Naive thymus-derived CD4-positive, alpha-beta T cell (primary cell): ENCODE measurements at regions not wholly inside any gene's neighbourhood (a gene's known extent, or its start where the extent isn't known, plus 50 kb on each side); places are given as distances from the start of the nearest gene placed in this dataset.
"Not testable (repeated sequence)": the region's sequence is repeated elsewhere in the genome, so short reads cannot be mapped to it uniquely, and the experiment has no call there.

Experiments used
- ATAC-seq: fragments of 150-1000 bp; cut with Tn5 transposase; 2 replicates; pipeline ENCODE4 v1.10.0; 2021; ENCODE audit warnings: mild to moderate bottlenecking, moderate library complexity
- CTCF ChIA-PET: fragments of 350-600 bp; sonication (Branson Sonifier 250); formaldehyde crosslinking; loops from one replicate; lab custom pipeline; 2021; ENCODE audit warnings: antibody characterized with exemption; lab: Charles Lee
- POLR2A ChIA-PET: fragments of 350-600 bp; sonication (Branson Sonifier 250); formaldehyde crosslinking; loops from one replicate; lab custom pipeline; 2021; ENCODE audit warnings: antibody characterized with exemption, inconsistent platforms; lab: Charles Lee
- DNase-seq, 9 donors: peaks; one replicate each; pipeline versions ENCODE4 v3.0.0 to v3.0.0-alpha.2; 2020 to 2022; ENCODE audit warnings: mixed read lengths in 1 of 9
- H3K27ac ChIP-seq: one replicate; pipeline ENCODE4 v1.7.0; 2013; ENCODE audit warnings: mild to moderate bottlenecking, low read depth, low read length, moderate library complexity
- H3K27me3 ChIP-seq, 2 donors: one replicate each; pipeline ENCODE4 v1.7.0; 2013; ENCODE audit warnings: low read length in 2 of 2, mild to moderate bottlenecking in 2 of 2, moderate library complexity in 2 of 2; ENCODE audit not compliant: control insufficient read depth in 2 of 2, insufficient read depth in 2 of 2
- H3K36me3 ChIP-seq, 3 experiments: 1 replicate in 2 of 3; 2 replicates in 1 of 3; pipeline ENCODE4 v1.7.0; 2013; ENCODE audit warnings: low read length in 3 of 3, mild to moderate bottlenecking in 3 of 3, moderate library complexity in 1 of 3; ENCODE audit not compliant: insufficient read depth in 3 of 3, control insufficient read depth in 2 of 3
- H3K4me1 ChIP-seq, 2 donors: one replicate each; pipeline ENCODE4 v1.7.0; 2013; ENCODE audit warnings: low read length in 2 of 2, mild to moderate bottlenecking in 2 of 2, moderate library complexity in 1 of 2; ENCODE audit not compliant: control insufficient read depth in 2 of 2, insufficient read depth in 2 of 2
- H3K4me3 ChIP-seq: 2 replicates; pipeline ENCODE4 v1.7.0; 2013; ENCODE audit warnings: mild to moderate bottlenecking, low read length
- H3K9me3 ChIP-seq, 3 experiments: 1 replicate in 2 of 3; 2 replicates in 1 of 3; pipeline ENCODE4 v1.7.0; 2013; ENCODE audit warnings: low read length in 3 of 3; ENCODE audit not compliant: control insufficient read depth in 2 of 3
- H3K27ac Mint-ChIP-seq, 9 donors: one replicate each; pipeline ENCODE4 v1.8.0; 2020 to 2022; ENCODE audit warnings: mixed read lengths in 9 of 9, mild to moderate bottlenecking in 8 of 9, moderate library complexity in 5 of 9, inconsistent platforms in 2 of 9
- H3K27me3 Mint-ChIP-seq, 5 donors: one replicate each; pipeline ENCODE4 v1.8.0; 2021 to 2022; ENCODE audit warnings: mixed read lengths in 5 of 5, mild to moderate bottlenecking in 1 of 5
- H3K36me3 Mint-ChIP-seq, 5 donors: one replicate each; pipeline ENCODE4 v1.8.0; 2020 to 2022; ENCODE audit warnings: mixed read lengths in 5 of 5, mild to moderate bottlenecking in 3 of 5, inconsistent platforms in 1 of 5
- H3K4me1 Mint-ChIP-seq, 7 donors: one replicate each; pipeline ENCODE4 v1.8.0; 2020 to 2022; ENCODE audit warnings: mixed read lengths in 7 of 7, mild to moderate bottlenecking in 3 of 7, inconsistent platforms in 1 of 7
- H3K4me3 Mint-ChIP-seq, 10 donors: one replicate each; pipeline ENCODE4 v1.8.0; 2020 to 2022; ENCODE audit warnings: mild to moderate bottlenecking in 10 of 10, mixed read lengths in 10 of 10, moderate library complexity in 6 of 10, inconsistent platforms in 2 of 10
- H3K9me3 Mint-ChIP-seq, 11 donors: one replicate each; pipeline ENCODE4 v1.8.0; 2020 to 2022; ENCODE audit warnings: mixed read lengths in 11 of 11, mild to moderate bottlenecking in 4 of 11, inconsistent platforms in 1 of 11, moderate library complexity in 1 of 11
- intact Hi-C, 2 donors: fragments of 100-400 bp; cut with micrococcal nuclease; formaldehyde crosslinking; loops; one replicate each; pipeline ENCODE4 v1.15.1; 2023

DNA sequence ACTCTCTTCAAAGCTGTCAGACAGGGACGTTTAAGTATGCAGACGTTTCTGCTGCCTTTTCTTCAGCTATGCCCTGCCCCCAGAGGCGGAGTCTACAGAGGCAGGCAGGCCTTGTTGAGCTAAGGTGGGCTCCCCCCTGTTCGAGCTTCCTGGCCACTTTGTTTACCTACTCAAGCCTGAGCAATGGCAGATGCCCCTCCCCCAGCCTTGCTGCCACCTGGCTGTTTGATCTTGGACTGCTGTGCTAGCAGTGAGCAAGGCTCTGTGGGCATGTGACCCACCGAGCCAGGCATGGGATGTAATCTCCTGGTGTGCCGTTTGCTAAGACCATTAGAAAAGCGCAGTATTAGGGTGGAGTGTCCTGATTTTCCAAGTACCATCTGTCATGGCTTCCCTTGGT is 900.4 kb upstream of the MDGA2 start:
- no peaks in the 10 kb centered on the region for H3K36me3 Mint-ChIP-seq
- H3K4me3 Mint-ChIP-seq: no peak overlapping the region
- intact Hi-C loops: no loop called here
- no peaks in the 10 kb centered on the region for H3K4me1 Mint-ChIP-seq
- H3K9me3 ChIP-seq: no peaks in the 10 kb centered on the region
- H3K36me3 ChIP-seq: no peaks in the 10 kb centered on the region
- H3K4me1 ChIP-seq: no peaks in the 10 kb centered on the region
- no peaks in the 10 kb centered on the region for H3K27me3 ChIP-seq
- ATAC-seq (no peak), DNase-seq (no peak)
- POLR2A ChIA-PET: no interaction called here
- no peaks in the 10 kb centered on the region for H3K27me3 Mint-ChIP-seq
- peaks cover 0 to 17% (median 11%) of the 10 kb centered on the region in 11 donors for H3K9me3 Mint-ChIP-seq
- CTCF ChIA-PET: no interaction called here
- H3K4me3 ChIP-seq: no peak overlapping the region
- no peak overlapping the region for H3K27ac ChIP-seq
- no peak overlapping the region for H3K27ac Mint-ChIP-seq

DNA sequence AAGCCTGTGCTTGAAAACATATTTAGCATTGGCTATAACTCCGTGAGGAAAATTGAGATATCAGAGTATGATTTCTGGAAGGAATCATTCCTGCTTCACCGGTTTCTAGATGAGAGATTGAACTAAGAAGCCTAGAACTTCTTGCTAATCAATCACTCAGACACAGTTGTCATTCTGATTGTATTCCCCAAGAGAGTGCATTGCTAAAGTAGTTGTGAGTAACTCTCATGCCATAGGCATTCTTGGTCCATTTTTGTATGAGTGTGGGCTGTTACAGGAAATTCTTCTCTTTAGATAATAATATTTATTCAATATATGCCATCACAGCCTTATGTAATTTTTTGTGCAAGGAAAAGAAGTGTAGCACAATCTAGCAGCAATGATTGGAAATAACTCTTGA is 893.3 kb upstream of the MDGA2 start:
- H3K27me3 Mint-ChIP-seq: no peaks in the 10 kb centered on the region
- Histone ChIP-seq H3K4me1 (no peaks in the 10 kb centered on the region), H3K9me3 (no peaks in the 10 kb centered on the region), H3K27me3 (no peaks in the 10 kb centered on the region), H3K36me3 (no peaks in the 10 kb centered on the region), H3K27ac (no peak overlapping the region), H3K4me3 (no peak overlapping the region)
- ChIA-PET POLR2A (no interaction called here), CTCF (no interaction called here)
- H3K27ac Mint-ChIP-seq: no peak overlapping the region
- H3K36me3 Mint-ChIP-seq: no peaks in the 10 kb centered on the region
- intact Hi-C loops: no loop called here
- ATAC-seq (no peak), DNase-seq (no peak)
- no peaks in the 10 kb centered on the region for H3K4me1 Mint-ChIP-seq
- H3K4me3 Mint-ChIP-seq: no peak overlapping the region
- peaks cover 0 to 21% (median 11%) of the 10 kb centered on the region in 11 donors for H3K9me3 Mint-ChIP-seq

DNA sequence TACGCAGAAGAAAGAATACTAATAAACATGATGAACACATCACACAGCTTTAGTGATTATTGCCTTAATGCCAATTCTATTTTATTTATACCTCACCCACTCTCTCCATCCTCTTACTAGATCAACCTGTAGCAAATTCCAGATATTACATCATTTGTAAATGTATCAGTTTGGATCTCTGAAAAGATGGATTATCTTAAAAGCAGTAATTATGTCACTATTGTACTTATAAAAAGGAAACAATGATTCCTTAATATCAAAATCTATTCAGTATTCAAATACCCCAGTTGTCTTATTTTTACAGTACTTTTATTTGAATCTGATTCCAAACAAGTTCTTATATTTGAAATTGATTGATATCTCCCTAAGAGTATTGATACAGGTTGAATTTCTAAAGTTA is 892.8 kb upstream of the MDGA2 start:
- no peaks in the 10 kb centered on the region for H3K9me3 ChIP-seq
- Mint-ChIP-seq H3K36me3 (no peaks in the 10 kb centered on the region), H3K27me3 (no peaks in the 10 kb centered on the region), H3K9me3 (peaks cover 0 to 25% (median 14%) of the 10 kb centered on the region in 11 donors), H3K4me3 (no peak overlapping the region), H3K4me1 (no peaks in the 10 kb centered on the region), H3K27ac (no peak overlapping the region)
- ATAC-seq (no peak), DNase-seq (no peak)
- ChIA-PET POLR2A (no interaction called here), CTCF (no interaction called here)
- no peak overlapping the region for H3K27ac ChIP-seq
- H3K27me3 ChIP-seq: no peaks in the 10 kb centered on the region
- no peaks in the 10 kb centered on the region for H3K36me3 ChIP-seq
- intact Hi-C loops: no loop called here
- no peak overlapping the region for H3K4me3 ChIP-seq
- no peaks in the 10 kb centered on the region for H3K4me1 ChIP-seq

DNA sequence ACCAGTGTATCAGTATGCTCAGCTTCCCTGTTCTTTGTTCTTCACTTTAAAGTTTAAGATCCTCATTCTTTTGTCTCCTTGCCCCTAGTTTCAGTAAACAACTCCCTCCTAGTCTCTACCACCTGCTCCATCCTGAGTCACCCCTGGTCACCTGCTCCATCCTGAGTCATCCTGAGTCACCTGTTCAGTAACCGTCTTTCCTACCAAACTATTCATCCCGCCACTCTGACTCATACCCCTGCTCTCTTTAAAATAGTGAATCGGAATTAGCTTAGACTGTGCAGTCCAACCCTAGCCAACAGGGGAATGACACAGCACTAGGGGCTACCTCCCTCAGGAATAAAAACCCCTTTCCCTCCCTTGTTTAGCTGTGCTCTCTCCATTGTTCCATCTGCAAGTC is 888.1 kb upstream of the MDGA2 start:
- intact Hi-C loops: no loop called here
- Mint-ChIP-seq H3K9me3 (peaks cover 0 to 16% (median 6%) of the 10 kb centered on the region in 11 donors), H3K4me3 (no peak overlapping the region), H3K4me1 (no peaks in the 10 kb centered on the region), H3K36me3 (no peaks in the 10 kb centered on the region), H3K27me3 (no peaks in the 10 kb centered on the region), H3K27ac (no peak overlapping the region)
- no peaks in the 10 kb centered on the region for H3K27me3 ChIP-seq
- no peaks in the 10 kb centered on the region for H3K4me1 ChIP-seq
- ChIA-PET CTCF (no interaction called here), POLR2A (no interaction called here)
- no peaks in the 10 kb centered on the region for H3K36me3 ChIP-seq
- H3K27ac ChIP-seq: no peak overlapping the region
- H3K4me3 ChIP-seq: no peak overlapping the region
- no peak for DNase-seq
- no peak for ATAC-seq
- no peaks in the 10 kb centered on the region for H3K9me3 ChIP-seq

DNA sequence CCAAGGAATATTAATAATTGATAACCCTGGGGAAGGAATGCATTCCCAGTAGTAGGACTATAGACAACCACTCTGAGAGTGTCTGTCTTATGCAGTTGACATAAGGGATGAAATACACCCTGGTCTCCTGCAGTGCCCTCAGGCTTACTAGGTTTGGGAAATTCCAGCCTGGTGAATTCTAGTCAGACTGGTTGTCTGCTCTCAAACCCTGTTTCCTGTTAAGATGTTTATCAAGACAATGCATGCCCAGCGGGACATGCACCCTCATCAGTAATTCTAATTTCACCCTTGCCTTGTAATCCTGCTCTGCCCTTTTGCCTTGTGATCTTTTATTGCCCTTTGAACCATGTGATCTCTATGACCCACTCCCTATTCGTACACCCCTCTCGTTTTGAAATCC is 886.0 kb upstream of the MDGA2 start:
- H3K4me3 Mint-ChIP-seq, H3K4me3 ChIP-seq, CTCF ChIA-PET, H3K4me1 ChIP-seq, DNase-seq, H3K27ac ChIP-seq, H3K9me3 ChIP-seq, H3K4me1 Mint-ChIP-seq, H3K36me3 Mint-ChIP-seq, intact Hi-C loops, H3K27me3 Mint-ChIP-seq, H3K36me3 ChIP-seq, H3K27me3 ChIP-seq, ATAC-seq, H3K27ac Mint-ChIP-seq, POLR2A ChIA-PET: not testable (repeated sequence)
- peaks cover 0 to 16% (median 6%) of the 10 kb centered on the region in 11 donors for H3K9me3 Mint-ChIP-seq

DNA sequence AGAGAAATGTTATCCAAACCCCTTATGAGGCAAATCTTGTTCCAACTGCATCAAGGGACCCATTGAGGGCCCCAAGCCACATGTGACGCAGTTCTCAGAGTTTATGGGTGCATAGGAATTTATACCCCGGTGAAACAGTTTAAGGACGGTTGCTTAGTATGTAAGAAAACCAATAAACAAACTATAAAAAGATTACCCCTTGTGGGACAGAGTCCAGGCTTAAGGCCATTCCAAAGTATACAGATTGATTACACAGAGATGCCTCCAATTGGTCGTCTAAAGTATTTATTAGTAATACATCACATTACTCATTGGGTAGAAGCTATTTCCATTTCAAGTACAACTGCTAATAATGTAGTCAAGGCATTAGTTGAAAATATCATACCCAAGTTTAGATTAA is 885.0 kb upstream of the MDGA2 start:
- ATAC-seq (no peak), DNase-seq (no peak)
- ChIA-PET CTCF (no interaction called here), POLR2A (no interaction called here)
- H3K27ac Mint-ChIP-seq: no peak overlapping the region
- no peaks in the 10 kb centered on the region for H3K27me3 Mint-ChIP-seq
- intact Hi-C loops: no loop called here
- no peaks in the 10 kb centered on the region for H3K36me3 Mint-ChIP-seq
- H3K4me3 Mint-ChIP-seq: no peak overlapping the region
- H3K9me3 Mint-ChIP-seq: peaks cover 0 to 12% (median 7%) of the 10 kb centered on the region in 11 donors
- H3K27me3 ChIP-seq: no peaks in the 10 kb centered on the region
- no peak overlapping the region for H3K27ac ChIP-seq
- no peaks in the 10 kb centered on the region for H3K4me1 ChIP-seq
- H3K9me3 ChIP-seq: no peaks in the 10 kb centered on the region
- no peak overlapping the region for H3K4me3 ChIP-seq
- H3K36me3 ChIP-seq: no peaks in the 10 kb centered on the region
- no peaks in the 10 kb centered on the region for H3K4me1 Mint-ChIP-seq

DNA sequence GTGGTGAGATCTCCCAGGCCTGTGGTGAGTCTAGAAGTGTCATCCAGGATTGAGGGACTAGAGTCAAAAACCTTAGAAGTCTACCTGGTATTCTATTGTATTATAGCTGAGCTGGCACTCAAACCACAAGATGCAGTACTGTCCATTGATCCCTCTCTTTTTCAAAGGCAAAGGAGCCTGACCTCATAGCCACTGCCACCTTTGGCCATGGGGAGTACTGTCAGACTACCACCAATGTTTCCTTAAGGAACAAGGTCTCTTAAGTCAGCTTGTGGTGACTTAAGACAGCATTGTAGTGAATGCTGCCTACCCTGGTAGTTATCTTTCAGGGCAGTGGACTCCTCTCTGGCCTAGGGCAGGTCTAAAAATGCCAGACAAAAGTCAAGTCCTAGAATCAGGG is 878.0 kb upstream of the MDGA2 start:
- Histone ChIP-seq H3K9me3 (no peaks in the 10 kb centered on the region), H3K27ac (no peak overlapping the region), H3K27me3 (no peaks in the 10 kb centered on the region), H3K4me1 (no peaks in the 10 kb centered on the region), H3K36me3 (no peaks in the 10 kb centered on the region), H3K4me3 (no peak overlapping the region)
- Mint-ChIP-seq H3K36me3 (no peaks in the 10 kb centered on the region), H3K27ac (no peak overlapping the region), H3K9me3 (peaks cover 0 to 27% (median 5%) of the 10 kb centered on the region in 11 donors), H3K4me3 (no peak overlapping the region), H3K27me3 (no peaks in the 10 kb centered on the region), H3K4me1 (no peaks in the 10 kb centered on the region)
- intact Hi-C loops: no loop called here
- no peak for DNase-seq
- ChIA-PET CTCF (no interaction called here), POLR2A (no interaction called here)
- no peak for ATAC-seq
